ENCODE measurements at regions not wholly inside any gene's neighbourhood (a gene's known extent, or its start where the extent isn't known, plus 50 kb on each side); places are given as distances from the start of the nearest gene placed in this dataset.
"Not testable (repeated sequence)": the region's sequence is repeated elsewhere in the genome, so short reads cannot be mapped to it uniquely, and the experiment has no call there.

GRCh38 chr13:22916276-22916675 is 264.5 kb upstream of the SGCG start:
- TF ChIP-seq POLR2A, CTCF, POLR2AphosphoS5 (IDR thresholded peaks at IDR 0.05): not testable (repeated sequence)
